ENCODE measurements at regions not wholly inside any gene's neighbourhood (a gene's known extent, or its start where the extent isn't known, plus 50 kb on each side); places are given as distances from the start of the nearest gene placed in this dataset.
"Not testable (repeated sequence)": the region's sequence is repeated elsewhere in the genome, so short reads cannot be mapped to it uniquely, and the experiment has no call there.

DNA sequence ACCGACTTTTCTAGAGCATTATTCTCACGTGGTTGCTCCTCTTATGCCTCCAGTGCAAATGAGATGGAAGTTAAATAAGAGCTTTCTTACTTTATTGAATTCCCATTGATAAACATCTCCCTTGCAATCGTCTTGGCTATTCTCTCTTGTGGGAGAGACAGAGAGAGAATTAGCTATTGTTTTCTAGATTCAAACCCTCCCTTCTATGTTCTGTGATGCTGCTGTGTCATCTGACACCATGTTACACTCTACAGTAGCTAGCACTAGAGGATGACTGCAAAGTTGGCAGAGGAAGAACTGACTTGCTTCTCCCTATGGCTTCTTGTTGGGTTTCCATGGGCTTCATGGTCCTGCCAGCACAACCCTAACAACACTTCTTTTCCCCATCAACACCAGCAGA, 134.6 kb upstream of the RANBP3L start:
- DNase-seq: no peak

DNA sequence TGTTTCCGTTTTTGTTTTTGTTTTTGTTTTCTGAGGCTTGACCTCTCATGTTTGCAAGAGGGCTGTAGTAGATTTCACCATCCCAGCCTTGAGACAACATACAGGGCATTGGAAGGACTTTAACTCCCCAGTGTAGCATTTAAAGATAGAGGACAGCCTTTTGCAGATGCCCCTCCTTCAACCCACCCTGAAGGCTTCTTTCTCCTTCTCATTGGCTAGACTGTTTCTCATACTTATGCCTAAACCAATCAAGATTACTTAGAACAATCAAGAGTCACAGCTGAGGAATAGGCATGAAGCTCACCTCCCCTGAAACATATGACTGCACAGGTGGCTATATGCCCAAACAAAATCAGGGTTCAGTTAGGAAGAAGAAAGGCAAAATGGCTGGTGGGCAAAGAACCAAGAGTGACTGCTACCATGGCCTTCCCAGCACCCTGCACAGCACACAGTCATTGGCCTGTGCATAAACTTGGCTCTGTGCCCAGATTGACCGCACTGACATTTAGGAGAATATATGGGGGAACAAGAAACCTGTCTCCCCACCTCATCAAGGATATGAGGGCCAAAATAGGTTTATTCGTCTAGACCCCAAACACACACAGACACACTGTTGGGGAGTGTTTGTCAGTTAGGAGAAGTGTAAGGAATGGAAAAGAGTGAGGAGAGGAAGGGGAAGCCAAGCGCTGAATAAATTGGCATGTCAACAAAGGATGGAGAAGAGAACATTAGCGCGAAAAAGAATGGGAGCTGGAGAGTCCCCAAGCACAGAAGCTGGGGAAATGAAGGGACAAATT, 137.3 kb upstream of the RANBP3L start:
- no peak for DNase-seq

DNA sequence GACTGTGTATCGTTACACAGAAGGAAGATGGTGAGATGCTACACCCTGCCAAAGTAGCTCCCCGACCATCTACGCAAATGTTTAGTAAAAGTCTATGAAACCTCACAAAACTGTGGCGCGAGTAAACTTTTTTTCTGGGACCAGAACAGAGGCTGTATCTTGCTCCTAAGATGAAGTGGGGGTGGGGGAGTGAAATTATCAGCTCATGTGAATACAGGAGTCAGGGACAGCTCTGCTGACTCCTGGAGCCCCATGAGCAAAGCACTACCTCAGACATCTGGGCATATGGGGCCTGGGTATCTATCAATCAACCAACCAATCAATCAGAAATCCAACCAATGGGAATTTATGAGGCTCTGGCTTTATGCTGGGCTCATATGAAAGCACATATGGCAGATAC, 138.6 kb upstream of the RANBP3L start:
- no peak for DNase-seq

DNA sequence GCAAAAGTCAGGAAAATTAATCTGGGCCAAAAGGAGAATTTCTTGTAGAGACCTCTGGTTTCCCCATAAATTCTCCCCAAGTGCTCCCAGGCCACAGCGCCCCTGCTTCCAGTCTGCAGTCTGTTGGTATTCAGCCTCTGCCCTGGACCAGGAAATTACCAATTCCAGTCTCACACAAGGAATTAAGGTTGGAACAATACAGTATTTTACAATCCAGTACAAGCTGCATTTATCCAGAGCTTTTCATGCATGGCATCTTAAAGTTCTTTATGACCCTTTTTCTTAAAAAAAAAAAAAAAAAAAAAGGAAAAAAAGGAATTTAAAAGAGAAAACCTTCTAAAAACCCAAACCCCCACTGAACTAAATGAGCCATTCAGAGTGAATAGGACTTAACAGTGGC, 139.6 kb upstream of the RANBP3L start:
- DNase-seq: no peak

DNA sequence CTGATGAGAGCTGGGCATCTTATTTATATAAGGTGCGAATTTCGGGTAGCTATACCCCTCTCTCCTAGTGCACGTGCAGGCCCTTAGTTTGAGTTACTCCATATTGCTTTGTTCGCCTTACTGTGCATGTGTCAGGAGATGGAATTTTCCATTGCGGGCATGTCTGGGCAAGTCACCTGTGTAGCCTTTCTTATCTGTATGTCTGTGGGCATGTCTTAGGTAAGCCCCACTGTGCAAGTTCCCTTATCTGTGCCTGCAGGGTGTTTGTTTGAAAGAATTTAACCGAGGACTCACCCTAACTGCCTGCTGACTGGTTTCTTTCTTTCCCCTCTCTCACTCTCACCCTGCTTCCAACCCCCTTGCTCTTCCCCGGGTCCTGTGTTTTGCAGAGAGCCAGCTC, 140.7 kb upstream of the RANBP3L start:
- no peak for DNase-seq

DNA sequence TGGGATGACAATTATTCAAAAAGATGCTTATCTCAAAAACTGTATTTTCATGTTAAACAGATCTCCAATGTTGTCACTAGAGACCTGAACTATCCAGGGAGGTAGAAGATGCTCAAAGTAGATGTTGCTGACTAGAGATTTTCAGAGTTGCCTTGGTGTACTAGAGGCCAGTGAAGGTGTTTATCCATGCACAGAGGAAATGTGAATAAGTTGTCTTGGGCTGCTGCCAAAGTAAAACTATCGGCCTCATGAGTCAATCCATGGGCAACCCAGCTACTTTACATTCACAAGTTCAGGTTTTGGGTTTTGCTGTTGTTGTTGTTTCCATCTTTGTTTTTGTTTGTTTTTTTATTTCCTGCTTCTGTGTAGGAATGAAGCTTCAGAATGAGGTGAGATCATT, 141.1 kb upstream of the RANBP3L start:
- no peak for DNase-seq

DNA sequence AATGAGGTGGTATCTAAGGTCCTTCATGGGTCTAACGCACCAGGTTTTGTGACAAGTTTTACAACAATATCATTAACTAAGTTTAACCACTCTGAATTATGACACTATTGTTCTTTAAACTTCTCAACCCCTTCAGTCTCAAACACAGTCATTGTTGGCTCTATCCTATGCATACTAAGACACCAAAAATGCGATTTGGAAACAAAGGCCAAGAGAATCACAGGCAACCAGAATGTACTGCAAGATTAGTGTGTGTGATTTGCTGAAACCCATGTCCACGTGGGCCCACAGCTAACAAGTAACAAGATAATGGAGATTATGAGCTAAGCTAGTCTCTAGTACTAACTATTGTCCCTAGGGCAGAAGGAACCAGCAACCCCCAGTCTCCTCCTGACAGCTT, 142.2 kb upstream of the RANBP3L start:
- DNase-seq: no peak

DNA sequence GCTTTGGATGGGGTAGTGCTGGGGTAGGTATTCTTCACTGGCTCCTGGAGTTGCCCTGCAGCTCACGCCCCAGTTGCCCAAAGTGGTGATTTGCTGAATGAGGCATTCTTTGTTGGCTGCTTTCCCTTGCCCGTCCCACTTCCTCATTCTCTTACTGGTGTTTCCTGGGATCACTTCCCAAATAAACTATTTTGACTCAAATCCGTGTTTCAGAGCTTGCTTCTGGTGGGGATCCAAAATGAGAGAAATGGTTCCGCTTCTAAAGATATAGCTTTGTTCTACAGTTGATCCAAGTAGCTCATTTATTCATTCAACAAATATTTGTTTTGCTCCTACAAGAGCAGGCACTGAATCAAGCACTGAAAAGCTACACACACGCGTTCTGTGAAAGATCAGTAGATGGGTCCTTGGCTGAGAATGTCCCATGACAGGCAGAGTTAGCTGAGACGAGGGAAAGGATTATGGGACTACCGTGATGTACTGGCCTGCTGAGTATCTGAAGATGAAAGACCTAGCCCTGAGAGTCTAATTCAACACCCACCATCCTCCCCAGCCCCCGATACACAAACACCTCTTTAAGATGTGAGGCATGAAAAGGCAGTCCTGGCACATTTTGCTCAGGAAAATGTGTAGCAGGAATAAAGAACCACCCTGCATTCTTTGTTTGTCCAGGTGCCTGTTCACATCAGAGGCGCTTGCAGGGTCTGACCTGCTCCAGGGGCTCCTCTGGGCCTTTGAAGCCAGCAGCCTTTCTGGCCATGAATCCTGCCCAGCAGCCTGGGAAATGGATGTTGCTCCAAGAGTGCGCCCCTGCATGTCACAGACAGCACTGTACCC, 143.1 kb upstream of the RANBP3L start:
- DNase-seq: no peak

DNA sequence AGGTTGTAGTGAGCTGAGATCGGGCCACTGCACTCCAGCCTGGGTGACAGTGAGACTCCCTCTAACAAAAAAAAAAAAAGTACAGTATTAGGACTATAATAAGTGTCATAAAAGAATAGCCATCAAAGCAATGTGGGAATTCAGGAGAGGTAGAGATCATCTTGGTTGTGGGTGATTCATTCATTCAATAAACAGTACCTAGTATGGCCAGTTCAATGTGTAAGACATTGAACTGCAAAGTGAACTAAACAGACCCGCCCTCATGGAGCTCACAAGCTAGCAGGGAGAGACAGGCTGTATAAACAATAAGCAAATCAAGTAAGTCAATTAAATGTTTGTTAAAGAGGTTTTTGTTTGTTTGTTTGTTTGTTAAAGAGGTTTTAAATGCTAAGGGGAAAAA, 146.1 kb upstream of the RANBP3L start:
- no peak for DNase-seq

DNA sequence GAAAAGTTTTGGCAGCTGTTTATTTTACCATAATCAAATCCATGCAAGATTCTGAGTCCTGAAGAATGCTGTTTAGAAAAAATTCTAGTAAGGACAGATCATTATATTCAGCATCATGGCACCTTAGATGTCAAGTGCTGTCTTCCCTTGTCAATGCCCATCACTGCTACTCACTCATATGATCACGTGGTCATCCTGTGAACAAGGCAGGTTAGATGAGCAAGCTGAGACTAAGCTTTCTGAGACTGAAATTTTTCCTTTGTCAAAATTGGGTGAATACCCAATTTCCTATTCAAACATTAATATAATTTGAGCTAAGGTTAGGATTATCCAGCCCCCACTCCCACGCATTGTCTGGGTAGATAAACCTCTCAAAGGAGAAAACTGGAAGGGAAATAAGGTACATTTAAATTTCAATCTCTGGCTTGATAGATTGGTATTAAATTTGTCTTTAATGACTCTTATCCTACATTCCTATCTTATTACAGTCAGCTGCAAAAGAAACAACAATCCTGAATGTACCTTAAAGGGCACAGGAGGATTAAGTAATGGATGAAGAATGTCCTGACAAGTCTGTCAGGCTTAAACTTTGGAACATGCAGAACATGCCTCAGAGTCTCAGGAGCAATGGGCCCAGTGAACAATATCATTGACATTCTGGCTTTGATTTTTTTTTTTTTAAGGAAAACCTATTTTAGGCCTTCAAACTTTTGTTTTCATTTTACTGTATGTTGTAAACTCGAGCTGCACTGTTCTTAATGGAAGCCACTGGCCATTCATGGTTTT, 148.7 kb upstream of the RANBP3L start:
- DNase-seq: no peak

DNA sequence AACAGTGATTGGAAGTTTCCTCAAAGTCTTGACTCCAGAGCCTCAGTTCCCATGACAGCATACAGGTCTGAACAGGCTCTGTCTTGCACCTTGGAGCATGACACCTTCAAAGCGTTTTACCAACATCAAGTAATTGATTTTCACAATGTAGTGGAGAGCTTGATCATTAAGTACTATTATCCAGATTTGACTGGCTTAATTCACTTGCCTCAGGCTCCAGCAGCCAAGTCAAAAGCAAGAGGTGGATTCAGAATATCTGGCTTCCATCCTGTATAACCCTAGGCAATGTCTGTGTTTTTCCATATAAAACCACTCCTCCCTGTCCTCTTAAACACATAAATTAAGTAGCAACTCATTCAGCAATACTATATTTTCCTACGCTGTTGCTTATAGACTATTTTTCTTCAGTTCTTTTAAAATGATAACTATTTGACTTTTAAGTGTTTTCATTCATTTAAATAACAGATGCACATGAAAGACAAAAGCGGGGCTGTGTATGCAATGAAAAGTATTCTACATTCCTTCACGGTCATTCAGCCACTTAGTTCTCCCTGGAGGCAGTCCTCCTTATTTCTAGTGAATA, 150.8 kb upstream of the RANBP3L start:
- no peak for DNase-seq

DNA sequence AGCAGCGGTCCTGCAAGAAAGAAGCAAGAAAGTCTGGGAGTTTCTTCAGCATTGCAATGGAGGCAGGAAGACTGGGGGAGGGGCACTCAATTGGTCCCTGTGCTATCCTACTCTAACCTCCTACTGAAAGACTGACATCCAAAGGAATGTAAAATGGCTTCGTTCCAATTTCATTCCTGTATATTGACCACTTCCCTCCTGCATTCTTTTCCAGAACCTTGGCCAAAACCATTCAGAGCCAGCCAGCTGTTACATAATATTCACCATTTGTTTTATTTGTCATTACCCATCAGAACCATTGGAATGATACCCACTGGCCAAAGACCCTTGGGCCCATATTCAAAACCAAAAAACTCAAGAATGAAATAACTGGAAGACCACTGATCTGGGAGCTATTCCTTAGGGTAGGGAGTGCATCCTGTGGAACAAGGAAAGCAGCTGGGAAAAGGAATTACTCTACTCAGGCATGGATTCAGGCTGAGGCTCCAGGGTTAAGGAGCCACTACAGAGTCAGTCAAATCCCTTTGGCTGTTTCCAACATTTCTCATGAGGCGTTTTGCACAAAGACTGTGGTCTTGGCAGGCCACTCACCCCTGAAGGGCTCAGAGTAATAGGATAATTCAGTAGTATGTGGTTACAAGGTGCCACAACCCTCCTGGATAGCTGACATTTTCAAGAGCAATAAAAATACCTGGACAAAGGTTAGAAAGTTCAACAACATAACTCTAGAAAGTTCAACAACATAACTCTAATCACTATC, 148.7 kb upstream of the SLC1A3 start:
- no peak for DNase-seq

DNA sequence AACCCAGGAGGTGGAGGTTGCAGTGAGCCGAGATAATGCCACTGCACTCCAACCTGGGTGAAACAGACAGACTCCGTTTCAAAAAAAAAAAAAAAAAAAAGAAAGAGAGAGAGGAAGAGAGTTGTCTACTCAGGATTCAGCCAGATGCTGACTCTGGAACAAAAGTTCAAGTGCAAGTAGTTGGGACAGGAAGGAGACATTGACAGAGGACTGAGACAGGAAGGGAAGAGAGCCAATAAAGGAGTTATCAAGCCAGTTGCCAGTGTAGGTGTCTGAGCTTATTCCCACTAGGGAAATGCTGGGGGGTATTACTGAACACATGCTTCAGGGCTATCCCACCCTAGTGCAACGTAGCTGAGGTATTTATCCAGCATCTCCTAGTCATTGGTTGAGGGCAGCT, 147.7 kb upstream of the SLC1A3 start:
- no peak for DNase-seq

DNA sequence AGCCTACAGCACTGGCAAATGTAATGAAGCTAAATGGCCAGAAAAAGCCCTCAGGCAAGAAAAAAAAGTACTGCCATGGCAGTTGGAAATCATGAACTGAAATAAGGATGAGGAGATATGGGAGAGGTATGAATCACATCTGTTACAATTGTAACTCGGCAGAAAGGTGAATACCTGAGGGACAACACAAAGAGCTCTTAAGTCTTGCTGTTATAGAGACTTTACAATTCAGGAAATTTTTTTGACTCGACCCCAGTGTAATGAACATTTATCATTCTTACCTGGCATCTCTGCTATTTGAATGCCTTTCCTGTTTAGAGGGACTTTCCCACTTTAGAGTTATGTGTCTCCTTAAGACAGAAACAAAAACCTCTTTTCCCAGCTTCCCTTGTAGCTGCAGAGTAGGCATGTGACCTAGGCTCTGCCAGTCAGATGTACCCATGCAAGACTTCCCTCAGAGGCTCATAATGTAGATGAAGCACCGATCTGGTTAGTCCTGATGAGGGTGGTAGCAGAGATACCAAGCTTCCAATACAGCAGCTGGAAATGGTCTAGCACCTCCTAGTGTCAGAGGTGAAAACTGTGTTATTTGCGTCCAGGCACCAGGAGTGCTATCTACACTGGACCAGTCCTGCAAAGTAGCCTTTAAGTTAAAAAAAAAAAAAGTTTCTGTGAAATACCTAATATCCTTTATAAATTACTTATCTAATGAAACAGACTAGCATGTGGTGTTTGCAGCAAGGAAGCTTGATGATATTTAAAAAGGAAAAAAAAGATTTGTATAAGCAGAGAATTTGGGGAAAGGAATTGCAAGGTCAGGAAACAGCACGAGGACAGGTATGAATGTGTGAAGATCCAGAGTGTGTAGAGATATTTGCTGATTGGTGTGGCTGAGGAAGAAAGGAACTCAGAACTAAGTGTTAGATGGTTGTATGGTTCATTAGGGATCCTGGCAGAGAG, 146.9 kb upstream of the SLC1A3 start:
- DNase-seq: no peak

DNA sequence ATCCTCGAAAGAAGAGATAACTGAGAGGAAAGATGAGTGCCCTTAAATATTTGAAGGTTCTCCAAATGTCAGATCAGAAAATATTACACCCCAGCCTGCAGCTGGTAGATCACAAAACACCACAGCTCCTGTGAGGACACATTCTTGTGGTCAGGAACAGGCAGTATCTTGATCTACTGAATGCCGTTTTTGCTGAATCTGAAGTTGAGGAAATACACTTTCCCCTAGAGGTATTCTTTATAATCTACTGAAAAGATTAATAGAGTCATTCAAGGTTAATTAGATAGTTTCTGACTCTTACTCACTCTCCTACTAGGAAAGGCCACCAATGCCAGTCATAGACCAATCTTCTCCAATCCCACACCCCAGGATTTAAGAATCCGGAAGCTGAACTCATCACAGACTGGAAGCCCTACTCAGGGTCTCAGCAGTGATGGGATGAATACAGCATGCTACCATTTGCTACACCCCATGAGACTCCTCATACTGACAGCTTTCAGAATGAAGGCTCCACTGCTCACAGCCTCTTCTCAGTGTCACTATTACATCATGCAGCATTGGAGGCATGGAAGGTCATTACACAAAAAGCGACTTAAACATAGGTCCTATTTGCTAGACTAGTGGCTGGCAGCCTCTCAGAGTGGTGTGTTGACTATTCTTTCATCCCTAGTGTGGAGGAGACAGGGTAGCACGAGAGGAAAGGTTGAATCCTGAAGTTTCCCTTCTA, 143.9 kb upstream of the SLC1A3 start:
- no peak for DNase-seq

DNA sequence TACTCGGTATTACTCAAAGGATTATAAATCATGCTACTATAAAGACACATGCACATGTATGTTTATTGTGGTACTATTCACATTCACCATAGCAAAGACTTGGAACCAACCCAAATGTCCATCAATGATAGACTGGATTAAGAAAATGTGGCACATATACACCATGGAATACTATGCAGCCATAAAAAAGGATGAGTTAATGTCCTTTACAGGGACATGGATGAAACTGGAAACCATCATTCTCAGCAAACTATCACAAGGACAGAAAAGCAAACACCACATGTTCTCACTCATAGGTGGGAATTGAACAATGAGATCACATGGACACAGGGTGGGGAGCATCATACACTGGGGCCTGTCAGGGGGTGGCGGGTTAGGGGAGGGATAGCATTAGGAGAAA, 130.5 kb upstream of the SLC1A3 start:
- DNase-seq: not testable (repeated sequence)

DNA sequence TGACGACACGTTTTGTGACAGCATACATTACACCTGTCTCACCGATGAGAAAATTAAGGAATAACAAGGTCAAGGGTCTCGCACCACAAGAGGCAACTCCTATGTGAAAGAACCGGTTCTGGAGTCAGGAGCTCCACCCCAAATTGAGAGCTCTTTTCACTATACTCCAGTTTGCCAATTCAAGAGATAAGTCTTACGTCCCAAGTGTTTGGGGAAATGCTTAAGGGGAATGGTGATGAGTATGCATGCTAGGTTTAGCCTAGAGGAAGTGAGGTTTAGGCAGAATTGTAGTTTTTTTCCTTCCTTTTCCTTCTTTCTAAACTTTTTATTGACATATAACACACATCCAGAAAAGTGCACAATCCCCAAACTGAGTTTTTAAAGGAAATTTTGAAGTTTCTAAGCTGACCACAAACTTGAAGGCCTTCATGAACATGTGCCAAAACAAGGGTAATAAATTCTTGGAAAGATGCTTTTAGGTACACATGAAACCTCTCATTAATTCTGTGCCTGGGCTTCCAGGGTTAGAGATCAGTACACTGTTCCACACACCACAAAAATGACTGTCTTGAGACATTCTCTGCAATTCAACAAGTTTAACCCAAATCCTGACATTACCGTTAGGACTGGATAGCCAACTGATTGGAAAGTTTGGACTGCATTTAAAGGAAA, 127.6 kb upstream of the SLC1A3 start:
- DNase-seq: no peak

DNA sequence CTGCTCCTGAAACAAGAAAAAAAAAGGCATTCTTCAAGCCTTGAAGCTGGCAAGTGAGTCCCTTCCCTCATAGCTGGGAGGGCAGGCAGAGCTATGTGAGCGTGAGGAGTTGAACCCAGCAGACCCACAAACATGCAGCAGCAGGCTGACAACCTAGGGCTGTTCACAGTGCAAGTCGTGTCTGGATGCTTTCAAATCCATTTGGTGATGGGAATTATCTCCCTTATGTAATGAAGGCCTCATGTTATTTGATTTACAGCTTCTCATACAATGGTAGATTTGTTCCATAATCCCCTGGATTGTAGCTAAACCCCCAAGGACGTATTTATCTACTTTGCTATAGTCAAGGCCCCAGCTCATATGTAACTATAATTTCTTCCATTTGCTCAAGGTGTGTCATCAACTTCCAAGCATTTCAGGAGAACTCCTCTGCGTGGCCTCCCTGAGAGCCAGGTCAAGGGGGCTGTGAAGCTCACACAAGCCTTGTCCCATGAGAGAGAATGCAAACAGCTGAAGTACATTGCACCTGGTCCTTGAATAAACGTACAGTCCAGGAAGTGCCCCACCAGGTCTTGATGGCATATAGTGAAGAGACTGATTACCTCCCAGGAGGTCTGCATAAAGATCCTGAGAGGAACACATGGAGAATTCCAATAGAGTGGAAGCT, 124.8 kb upstream of the SLC1A3 start:
- DNase-seq: no peak

DNA sequence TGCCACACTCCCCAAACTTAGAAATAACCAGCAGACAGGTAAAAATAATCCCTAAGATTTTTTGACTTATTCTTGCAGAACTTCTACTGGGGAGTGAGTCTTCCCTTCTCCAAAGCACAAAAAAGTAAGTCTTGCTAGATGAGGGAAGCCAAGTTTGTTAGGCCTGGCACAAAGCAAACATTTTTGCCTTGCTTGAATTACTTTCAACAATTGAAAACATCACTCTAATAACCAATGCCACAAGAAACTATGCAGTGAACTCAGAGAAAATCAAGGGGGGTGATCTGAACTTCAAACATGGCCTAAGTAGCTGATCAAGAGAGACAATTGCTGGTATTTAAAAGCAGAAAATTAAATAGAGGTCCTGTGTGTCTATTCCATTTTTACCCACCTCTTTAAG, 123.6 kb upstream of the SLC1A3 start:
- no peak for DNase-seq

All from DMS 273 treated with DMSO at 0.1 percent for 48 hours (cell line).